ENCODE measurements at regions not wholly inside any gene's neighbourhood (a gene's known extent, or its start where the extent isn't known, plus 50 kb on each side); places are given as distances from the start of the nearest gene placed in this dataset.

DNA sequence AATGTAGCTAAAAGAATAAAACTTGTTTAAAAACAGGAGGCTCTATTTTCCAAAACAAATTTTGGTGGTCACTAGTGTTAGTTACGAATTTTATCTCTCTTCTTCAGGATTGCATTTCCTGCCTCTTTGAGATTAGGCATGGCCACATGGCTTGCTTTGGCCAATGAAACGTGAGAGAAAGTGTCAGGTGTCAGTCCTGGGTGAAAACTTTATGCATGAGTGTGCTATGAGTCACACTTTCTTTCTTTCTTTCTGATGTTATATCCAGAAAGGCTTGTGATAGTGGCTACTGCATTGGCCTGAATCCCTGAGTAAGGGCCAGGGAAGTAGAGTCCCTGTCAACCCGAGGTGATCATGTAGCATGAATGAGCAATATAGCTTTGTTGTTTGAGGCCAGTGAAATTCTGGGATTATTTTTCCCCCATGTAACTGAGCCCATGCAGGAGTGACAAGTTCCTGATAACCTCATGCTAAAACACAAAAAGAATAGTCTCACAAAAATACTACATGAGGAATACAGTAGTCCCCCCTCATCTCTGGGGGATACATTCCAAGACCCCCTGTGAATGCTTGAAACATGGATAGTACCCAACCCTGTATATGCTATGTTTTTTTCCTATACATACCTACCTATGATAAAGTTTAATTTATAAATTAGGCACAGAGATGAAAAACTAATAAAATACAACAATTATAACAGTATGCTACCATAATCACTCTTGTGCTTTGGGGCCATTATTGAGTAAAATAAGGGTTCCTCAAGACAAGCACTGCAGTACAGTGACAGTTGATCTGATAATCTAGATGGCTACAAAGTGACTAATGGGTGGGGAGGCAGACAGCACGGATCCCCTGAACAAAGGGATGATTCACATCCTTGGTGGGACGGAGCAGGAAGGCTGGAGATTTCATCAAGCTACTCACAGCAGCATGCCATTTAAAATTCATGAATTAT lies 109.5 kb downstream of the CDC42EP3 start (continued):
- TF ChIP-seq, protein P1, sequence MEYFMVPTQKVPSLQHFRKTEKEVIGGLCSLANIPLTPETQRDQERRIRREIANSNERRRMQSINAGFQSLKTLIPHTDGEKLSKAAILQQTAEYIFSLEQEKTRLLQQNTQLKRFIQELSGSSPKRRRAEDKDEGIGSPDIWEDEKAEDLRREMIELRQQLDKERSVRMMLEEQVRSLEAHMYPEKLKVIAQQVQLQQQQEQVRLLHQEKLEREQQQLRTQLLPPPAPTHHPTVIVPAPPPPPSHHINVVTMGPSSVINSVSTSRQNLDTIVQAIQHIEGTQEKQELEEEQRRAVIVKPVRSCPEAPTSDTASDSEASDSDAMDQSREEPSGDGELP (CRISPR knock-in tag; IDR thresholded peaks at IDR 0.05; ENCODE audit: borderline replicate concordance): no peak
- TF ChIP-seq ZNF444 (CRISPR knock-in tag; IDR thresholded peaks at IDR 0.05) (no peak), ELF4 (CRISPR knock-in tag; IDR thresholded peaks at IDR 0.05) (no peak), SP2 (IDR thresholded peaks at IDR 0.05; ENCODE audit: extremely low read depth, low read depth, low read length, poor library complexity, severe bottlenecking) (no peak), NR0B1 (IDR thresholded peaks at IDR 0.05; ENCODE audit: partially characterized antibody) (no peak), ZNF507 (tag; conservative IDR thresholded peaks at IDR 0.05) (no peak), TAF1 (IDR thresholded peaks at IDR 0.05; ENCODE audit: control insufficient read depth, extremely low read depth, insufficient read depth, low read length, severe bottlenecking) (peak; percentile 43), NR3C1 (CRISPR knock-in tag; IDR thresholded peaks at IDR 0.05) (no peak), ZNF347 (CRISPR knock-in tag; IDR thresholded peaks at IDR 0.05; ENCODE audit: low read depth) (no peak), FIP1L1 (IDR thresholded peaks at IDR 0.05; ENCODE audit: low read depth, low read length, poor library complexity, severe bottlenecking) (no peak), PRMT5 (CRISPR knock-in tag; IDR thresholded peaks at IDR 0.05) (no peak), ARID2 (IDR thresholded peaks at IDR 0.05) (no peak), GTF2A2 (tag; IDR thresholded peaks at IDR 0.05) (no peak), ZZZ3 (IDR thresholded peaks at IDR 0.05) (no peak)
- TF ChIP-seq, protein P2, sequence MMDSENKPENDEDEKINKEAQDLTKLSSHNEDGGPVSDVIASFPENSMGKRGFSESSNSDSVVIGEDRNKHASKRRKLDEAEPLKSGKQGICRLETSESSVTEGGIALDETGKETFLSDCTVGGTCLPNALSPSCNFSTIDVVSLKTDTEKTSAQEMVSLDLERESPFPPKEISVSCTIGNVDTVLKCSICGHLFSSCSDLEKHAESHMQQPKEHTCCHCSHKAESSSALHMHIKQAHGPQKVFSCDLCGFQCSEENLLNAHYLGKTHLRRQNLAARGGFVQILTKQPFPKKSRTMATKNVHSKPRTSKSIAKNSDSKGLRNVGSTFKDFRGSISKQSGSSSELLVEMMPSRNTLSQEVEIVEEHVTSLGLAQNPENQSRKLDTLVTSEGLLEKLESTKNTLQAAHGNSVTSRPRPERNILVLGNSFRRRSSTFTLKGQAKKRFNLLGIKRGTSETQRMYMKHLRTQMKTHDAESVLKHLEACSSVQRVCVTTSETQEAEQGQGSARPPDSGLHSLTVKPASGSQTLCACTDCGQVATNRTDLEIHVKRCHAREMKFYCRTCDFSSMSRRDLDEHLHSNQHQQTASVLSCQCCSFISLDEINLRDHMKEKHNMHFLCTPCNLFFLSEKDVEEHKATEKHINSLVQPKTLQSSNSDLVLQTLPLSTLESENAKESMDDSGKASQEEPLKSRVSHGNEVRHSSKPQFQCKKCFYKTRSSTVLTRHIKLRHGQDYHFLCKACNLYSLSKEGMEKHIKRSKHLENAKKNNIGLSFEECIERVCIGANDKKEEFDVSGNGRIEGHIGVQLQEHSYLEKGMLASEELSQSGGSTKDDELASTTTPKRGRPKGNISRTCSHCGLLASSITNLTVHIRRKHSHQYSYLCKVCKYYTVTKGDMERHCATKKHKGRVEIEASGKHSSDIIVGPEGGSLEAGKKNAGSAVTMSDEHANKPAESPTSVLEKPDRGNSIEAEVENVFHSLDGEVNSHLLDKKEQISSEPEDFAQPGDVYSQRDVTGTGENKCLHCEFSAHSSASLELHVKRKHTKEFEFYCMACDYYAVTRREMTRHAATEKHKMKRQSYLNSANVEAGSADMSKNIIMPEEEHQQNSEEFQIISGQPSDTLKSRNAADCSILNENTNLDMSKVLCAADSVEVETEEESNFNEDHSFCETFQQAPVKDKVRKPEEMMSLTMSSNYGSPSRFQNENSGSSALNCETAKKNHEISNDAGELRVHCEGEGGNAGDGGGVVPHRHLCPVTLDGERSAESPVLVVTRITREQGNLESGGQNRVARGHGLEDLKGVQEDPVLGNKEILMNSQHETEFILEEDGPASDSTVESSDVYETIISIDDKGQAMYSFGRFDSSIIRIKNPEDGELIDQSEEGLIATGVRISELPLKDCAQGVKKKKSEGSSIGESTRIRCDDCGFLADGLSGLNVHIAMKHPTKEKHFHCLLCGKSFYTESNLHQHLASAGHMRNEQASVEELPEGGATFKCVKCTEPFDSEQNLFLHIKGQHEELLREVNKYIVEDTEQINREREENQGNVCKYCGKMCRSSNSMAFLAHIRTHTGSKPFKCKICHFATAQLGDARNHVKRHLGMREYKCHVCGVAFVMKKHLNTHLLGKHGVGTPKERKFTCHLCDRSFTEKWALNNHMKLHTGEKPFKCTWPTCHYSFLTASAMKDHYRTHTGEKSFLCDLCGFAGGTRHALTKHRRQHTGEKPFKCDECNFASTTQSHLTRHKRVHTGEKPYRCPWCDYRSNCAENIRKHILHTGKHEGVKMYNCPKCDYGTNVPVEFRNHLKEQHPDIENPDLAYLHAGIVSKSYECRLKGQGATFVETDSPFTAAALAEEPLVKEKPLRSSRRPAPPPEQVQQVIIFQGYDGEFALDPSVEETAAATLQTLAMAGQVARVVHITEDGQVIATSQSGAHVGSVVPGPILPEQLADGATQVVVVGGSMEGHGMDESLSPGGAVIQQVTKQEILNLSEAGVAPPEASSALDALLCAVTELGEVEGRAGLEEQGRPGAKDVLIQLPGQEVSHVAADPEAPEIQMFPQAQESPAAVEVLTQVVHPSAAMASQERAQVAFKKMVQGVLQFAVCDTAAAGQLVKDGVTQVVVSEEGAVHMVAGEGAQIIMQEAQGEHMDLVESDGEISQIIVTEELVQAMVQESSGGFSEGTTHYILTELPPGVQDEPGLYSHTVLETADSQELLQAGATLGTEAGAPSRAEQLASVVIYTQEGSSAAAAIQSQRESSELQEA (IDR thresholded peaks at IDR 0.05; ENCODE audit: low read depth): no peak

Data from K562 (cell line).